Cardiac muscle cell (in vitro differentiated cells and primary cell): ENCODE measurements at regions not wholly inside any gene's neighbourhood (a gene's known extent, or its start where the extent isn't known, plus 50 kb on each side); places are given as distances from the start of the nearest gene placed in this dataset.

Source experiments
- DNase-seq, 2 donors: peaks; one replicate each; pipeline versions ENCODE4 v3.0.0 to v3.0.0-alpha.2; 2010 to 2017; ENCODE audit warnings: low read depth in 1 of 2, low spot score in 1 of 2
- H3K27ac ChIP-seq: fragments of 200-600 bp; sonication (generic); 2 replicates; pipeline ENCODE4 v1.5.1; 2016
- H3K27me3 ChIP-seq: fragments of 200-600 bp; sonication (generic); 2 replicates; pipeline ENCODE4 v1.6.0; 2016; ENCODE audit warnings: control low read depth
- H3K36me3 ChIP-seq: fragments of 200-600 bp; sonication (generic); 2 replicates; pipeline ENCODE4 v1.5.1; 2016; ENCODE audit warnings: control low read depth
- H3K4me1 ChIP-seq: fragments of 200-600 bp; sonication (generic); 2 replicates; pipeline ENCODE4 v1.8.1; 2017; ENCODE audit warnings: low read depth, mild to moderate bottlenecking, mixed run types
- H3K4me3 ChIP-seq: fragments of 200-600 bp; sonication (generic); 2 replicates; pipeline ENCODE4 v1.5.1; 2016; ENCODE audit warnings: mild to moderate bottlenecking
- H3K9me3 ChIP-seq: fragments of 200-600 bp; sonication (generic); 2 replicates; pipeline ENCODE4 v1.5.1; 2017; ENCODE audit warnings: low read depth, mild to moderate bottlenecking, control low read depth
- TF ChIP-seq, protein P1 (sequence below): IDR thresholded peaks from 2 replicates; pipeline ENCODE4 v1.5.1; 2012; ENCODE audit warnings: low read depth, mild to moderate bottlenecking, low read length

DNA sequence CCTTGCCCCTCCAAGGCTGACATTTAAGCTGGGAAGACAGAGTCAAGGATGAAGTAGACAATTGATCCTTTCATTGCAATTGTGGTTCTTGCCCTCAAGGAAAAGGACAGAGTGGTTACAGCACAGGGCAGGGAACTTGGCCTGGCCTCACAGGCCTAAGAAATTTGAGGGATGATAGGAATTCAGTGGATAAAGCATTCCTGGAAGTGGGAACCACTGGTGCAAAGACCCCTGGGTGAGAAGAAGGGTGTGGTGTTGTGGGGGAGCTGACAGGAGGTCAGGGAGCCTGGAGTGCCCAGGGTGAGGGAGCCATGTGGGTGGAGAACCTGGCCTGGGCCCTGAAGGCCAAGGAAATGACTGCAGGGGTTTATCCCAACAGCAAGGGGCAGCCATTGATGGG lies 287.4 kb downstream of the UACA start:
- Histone ChIP-seq H3K4me3 (no peak overlapping the region), H3K9me3 (no peaks in the 10 kb centered on the region), H3K36me3 (no peaks in the 10 kb centered on the region), H3K27me3 (no peaks in the 10 kb centered on the region), H3K4me1 (no peaks in the 10 kb centered on the region), H3K27ac (no peak overlapping the region)
- DNase-seq = no peak
- TF ChIP-seq, protein P1, sequence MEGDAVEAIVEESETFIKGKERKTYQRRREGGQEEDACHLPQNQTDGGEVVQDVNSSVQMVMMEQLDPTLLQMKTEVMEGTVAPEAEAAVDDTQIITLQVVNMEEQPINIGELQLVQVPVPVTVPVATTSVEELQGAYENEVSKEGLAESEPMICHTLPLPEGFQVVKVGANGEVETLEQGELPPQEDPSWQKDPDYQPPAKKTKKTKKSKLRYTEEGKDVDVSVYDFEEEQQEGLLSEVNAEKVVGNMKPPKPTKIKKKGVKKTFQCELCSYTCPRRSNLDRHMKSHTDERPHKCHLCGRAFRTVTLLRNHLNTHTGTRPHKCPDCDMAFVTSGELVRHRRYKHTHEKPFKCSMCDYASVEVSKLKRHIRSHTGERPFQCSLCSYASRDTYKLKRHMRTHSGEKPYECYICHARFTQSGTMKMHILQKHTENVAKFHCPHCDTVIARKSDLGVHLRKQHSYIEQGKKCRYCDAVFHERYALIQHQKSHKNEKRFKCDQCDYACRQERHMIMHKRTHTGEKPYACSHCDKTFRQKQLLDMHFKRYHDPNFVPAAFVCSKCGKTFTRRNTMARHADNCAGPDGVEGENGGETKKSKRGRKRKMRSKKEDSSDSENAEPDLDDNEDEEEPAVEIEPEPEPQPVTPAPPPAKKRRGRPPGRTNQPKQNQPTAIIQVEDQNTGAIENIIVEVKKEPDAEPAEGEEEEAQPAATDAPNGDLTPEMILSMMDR = no peak

DNA sequence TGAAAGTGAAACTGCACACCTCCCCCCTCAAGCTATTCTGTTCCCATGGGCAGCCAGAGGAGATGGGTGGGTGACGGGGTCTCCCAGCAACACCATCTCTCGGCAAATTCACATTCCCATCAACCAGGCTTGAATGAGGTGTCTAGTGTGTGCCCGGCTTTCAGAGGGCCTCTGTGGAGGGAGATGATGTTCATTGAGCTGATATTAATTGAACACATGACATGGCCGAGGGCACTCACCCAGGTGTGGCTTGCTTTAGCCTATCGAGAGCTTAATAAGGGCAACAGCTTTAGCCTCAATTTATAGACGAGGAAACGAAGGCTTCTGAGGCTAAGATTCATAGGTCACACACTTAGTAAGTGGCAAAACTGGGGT lies 288.0 kb downstream of the UACA start:
- Histone ChIP-seq H3K4me3 (no peak overlapping the region), H3K27ac (no peak overlapping the region), H3K4me1 (no peaks in the 10 kb centered on the region), H3K9me3 (no peaks in the 10 kb centered on the region), H3K27me3 (no peaks in the 10 kb centered on the region), H3K36me3 (no peaks in the 10 kb centered on the region)
- DNase-seq = no peak
- TF ChIP-seq, protein P1 = no peak

DNA sequence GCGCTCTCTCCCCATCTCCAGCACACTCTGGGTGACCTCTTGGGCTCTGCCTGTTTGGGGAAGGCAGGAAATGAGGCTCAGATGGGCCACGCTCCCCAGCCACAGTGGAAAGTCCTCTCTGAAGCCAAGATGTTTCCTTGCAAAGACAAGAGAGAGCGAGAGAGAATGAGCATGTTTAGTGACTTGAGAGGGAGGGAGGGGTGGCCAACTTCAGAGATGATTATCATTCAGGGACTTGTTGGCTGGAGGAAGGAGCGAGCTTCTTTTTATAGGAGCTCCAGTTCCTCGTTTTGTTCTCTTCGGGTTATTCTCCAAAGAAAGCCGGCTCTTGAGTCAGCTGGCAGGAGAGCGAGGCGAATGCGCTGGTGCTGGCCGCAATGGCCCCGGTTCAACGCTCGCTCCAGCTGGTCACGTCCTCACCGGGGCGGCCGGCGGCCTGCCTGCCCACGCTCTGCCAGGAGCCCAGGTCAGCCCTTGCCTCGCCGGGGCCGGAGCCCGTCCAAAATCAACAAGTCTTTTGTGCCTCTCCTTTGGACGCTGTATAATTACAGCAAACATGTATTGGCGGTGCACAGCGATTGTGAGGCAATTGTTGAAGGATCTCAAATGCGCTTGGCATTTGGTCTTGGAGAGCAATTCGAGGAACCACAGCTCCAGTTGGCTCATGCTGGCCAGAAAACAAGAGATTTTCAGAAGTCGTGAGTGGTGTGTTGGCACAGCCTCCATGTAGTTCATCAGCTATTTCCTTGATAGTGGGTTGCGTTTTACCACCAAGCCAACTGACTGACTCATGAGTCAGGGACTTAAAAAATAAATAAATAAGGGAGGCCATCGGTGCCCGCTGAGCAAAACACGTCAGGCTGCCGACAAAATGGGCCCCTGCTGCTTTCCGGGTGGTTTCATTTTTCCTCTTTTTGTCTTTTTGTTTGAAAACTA lies 288.6 kb downstream of the UACA start:
- H3K4me3 ChIP-seq = no peak overlapping the region
- H3K36me3 ChIP-seq = no peaks in the 10 kb centered on the region
- no peak overlapping the region for H3K27ac ChIP-seq
- H3K27me3 ChIP-seq = peaks cover 3% of the 10 kb centered on the region
- peak in 1 of 2 donors; percentile 95 for DNase-seq
- H3K9me3 ChIP-seq = no peaks in the 10 kb centered on the region
- TF ChIP-seq, protein P1 = no peak
- H3K4me1 ChIP-seq = no peaks in the 10 kb centered on the region

DNA sequence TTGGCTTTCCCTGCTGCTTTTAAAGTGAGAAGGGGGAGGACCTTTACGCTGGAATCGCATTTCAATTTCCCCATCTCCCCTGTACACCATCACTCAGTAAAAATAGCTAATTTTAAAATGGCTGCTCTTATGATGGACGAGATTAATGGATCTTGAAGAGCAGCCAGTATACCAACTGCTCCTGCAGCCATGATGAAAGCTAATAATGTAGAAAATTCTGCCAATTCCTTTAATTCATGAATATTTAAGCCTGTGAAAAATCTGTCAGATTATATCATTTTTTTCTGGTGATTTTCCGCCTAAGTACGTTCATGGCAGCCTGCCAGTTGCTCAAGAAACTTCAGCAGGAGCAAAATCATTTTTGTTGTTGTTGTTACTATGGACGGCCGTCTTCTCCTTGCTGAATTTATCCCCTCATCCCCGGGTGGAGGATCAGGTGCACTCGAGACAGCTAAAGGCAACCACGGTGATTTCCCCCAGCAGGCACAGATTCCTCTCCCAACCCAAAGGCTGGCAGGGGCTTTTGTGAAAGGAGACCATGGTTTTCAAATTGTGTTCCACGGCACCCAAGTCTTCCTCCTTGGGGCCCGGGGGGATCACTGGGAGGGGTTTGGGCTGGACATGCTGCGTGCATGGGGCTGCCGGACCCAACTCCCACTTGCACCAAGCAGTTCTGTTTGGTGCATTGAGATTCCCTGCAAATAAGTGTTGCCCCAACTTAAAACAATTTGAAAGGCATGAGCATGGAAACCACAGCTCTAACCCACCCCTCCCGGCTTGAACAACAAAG lies 289.6 kb downstream of the UACA start:
- TF ChIP-seq, protein P1 = no peak
- Histone ChIP-seq H3K4me1 (no peaks in the 10 kb centered on the region), H3K36me3 (no peaks in the 10 kb centered on the region), H3K9me3 (no peaks in the 10 kb centered on the region), H3K27ac (no peak overlapping the region), H3K4me3 (no peak overlapping the region), H3K27me3 (peaks cover 8% of the 10 kb centered on the region)
- peak in 1 of 2 donors; percentile 62 for DNase-seq

DNA sequence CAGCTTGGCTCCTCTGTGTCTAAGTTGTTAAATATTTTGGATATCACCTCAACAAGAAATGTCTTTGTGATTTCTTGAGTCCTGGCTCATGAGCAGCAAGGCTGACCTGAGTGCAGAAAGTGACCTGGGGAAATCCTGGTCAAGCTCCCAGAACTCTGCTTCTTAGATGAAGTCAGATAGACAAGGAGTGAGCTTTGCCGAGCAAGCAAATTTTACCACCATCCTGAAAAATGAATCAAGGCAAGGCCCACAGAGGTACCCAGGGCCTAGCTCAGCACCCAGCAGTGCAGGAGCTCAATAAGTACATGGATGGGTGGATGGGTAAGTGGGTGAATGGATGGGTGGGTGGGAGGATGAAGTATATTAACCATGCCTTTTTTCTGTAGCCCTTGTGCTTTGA lies 291.8 kb downstream of the UACA start:
- Histone ChIP-seq H3K4me3 (no peak overlapping the region), H3K27ac (no peak overlapping the region), H3K4me1 (no peaks in the 10 kb centered on the region), H3K9me3 (no peaks in the 10 kb centered on the region), H3K27me3 (peaks cover 14% of the 10 kb centered on the region), H3K36me3 (no peaks in the 10 kb centered on the region)
- DNase-seq = no peak
- TF ChIP-seq, protein P1 = no peak
